GM18861 (cell line): ENCODE measurements at regions not wholly inside any gene's neighbourhood (a gene's known extent, or its start where the extent isn't known, plus 50 kb on each side); places are given as distances from the start of the nearest gene placed in this dataset.

Experiments used
- ATAC-seq: cut with Tn5 transposase; IDR thresholded peaks from one replicate; pipeline ENCODE4 v1.9.1; 2021; ENCODE audit not compliant: unreplicated experiment

DNA sequence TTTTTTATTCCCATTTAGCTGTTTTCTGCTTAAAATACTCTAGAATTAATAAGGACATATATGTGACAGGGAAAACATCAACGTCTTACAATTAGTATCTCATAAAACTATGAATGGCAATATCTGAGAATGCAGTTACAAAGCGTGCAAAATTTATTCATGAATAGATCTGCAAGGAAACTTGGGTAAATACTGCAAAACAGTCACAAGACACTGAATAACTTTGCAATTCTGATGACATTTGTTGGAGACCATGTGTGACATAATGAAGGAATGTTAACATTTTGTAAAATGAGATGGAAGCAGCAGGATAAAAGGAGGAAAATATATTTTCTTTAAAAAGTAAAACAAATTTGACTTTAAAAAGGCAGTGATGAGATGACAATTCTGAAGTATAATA is 480.9 kb upstream of the SEMA6A start:
- ATAC-seq: no peak

DNA sequence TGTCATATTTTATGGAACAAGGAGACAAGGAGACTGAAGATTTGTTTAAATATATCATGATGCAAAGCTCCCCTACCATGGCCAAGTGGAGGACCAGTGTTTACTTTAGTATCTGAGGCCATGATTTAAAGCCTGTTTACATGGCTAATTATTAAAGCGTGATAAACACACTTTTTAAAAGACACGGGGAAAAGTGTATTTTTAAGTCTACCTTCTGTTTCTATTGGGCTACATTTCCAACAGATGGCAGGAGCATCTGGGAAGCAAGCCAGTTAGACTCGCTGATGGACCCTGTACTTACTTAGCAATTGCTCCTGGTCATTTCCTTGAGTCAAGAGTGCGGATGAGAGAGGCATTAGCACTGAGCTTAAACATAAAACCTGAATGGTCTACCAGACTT is 480.3 kb upstream of the SEMA6A start:
- ATAC-seq: no peak

DNA sequence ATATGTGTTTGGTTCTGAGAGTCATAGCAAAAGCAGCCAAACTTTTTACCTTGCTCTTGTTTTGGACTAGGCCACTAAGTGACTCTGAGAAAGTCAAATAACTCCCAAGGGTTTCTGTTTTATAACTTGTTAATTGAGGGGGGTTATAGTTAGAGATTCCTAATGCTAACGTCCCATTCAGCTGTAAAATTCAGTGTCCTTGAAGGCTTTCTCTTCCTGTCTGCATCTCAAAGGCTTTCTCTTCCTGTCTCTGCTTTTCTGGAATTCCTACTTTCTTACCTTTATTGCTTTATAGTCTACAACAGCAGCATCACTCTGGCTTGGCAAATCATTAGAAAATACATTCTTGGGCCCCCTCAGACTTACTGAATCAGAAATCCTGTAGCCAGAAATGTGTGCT is 479.5 kb upstream of the SEMA6A start:
- ATAC-seq: no peak

DNA sequence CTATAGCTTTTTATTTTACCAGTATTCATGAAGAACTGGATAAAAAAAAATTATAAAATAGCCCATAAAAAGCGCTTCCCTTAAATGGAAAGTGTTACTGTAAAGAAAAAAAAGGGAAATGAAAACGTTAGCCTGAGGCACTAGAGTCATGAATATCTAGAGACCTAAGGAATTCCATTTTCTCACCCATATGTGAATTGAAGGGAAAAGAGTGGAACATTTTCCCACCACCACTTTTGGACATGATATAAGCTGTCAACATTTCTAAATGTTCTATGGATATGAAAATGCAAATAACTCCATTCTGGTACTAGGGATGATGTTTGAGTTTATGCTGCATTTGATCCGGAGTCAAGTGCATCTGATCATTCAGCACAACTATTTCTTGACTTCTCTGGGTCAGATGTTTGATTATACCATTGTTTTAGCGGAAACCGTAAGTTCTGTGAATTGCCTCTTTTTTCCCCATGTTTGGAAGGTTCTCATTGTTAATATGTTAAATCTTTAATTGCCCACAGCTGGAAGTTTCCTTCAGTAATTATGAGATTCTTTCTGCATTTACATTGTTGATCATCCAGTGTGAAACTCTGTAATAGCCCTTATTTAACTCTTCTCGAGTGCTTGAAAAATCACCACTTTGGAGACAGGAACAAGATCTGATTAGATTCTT is 467.4 kb upstream of the SEMA6A start:
- no peak for ATAC-seq

DNA sequence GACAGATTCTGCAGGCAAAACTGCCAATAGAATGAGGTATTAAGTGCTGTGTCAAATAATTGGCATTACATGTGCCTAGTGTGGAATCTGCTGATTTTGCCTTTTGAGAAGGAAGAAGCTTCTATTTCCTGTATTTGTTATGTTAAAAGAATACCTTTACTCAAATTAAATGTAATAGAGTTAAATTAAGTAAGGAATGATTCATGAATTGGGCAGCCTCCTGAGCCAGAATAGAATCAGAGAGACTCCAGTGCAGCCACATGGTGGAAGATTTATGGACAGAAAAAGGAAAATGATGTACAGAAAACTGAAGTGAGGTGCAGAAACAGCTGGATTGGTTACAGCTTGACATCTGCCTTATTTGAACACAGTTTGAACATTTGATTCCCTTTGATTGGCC is 464.4 kb upstream of the SEMA6A start:
- ATAC-seq: no peak

DNA sequence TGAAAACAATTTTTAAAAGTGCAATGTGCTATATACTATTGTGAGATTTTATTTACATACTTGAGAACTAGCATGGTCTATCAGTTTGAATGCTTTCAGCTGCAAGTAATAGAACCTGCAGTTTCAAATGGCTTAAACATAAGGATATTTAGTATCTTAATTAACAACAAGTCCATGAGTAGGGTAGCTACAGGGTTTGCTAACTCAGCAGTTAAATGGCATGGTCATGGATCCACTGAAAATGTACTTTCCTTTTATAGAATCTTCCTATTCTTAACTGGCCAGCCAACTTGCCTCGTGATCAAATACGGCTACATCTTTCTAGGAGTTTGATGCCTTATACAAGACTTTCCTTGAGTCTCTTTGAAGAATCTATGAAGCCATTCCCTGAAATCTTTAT is 452.8 kb upstream of the SEMA6A start:
- no peak for ATAC-seq

DNA sequence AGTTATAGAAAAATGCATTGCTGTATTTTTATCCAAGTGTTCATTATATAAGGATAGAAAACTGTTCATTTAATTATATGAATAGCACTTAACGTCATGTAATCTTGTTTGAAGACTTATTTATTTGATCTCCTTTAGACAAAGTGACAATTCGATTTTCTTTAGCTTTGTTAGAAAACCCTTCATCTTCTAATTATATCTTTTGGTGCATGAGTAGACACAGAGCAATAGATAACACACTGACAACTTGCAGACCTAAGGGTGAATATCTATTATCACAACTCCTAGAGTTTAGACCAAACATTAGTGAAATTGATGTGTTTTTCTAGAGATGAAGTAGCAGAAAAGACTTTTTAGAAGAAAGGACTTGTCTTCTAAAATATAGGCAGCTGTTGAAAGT is 446.4 kb upstream of the SEMA6A start:
- ATAC-seq: no peak

DNA sequence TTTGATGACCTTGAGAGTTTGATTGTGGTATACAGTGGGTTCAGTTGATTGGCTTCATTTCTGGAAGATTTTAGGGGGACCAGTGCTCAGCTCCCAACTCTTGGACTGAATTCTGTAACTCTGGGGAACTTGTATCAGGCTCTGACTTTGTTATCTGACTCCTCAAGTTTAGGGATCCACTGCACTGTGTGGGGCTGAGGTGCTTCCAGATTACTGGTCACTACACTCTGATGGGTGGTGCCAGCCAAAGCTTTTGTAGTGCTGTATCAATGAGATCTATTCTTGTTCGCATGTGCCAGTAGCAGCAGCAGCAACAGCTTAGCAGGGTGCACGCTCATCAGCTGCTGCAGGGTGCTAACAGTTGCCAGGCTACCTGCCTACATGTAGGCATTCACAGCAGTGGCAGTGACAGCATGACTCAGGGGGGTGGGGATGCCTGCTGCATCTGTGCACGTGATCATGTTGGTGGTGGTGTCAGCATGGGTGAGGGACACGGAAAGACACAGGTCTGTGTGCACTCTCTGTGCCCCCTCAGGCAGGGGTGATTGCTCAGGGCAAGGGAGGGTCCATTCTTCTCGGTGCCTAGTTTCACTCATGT is 438.8 kb upstream of the SEMA6A start:
- no peak for ATAC-seq

DNA sequence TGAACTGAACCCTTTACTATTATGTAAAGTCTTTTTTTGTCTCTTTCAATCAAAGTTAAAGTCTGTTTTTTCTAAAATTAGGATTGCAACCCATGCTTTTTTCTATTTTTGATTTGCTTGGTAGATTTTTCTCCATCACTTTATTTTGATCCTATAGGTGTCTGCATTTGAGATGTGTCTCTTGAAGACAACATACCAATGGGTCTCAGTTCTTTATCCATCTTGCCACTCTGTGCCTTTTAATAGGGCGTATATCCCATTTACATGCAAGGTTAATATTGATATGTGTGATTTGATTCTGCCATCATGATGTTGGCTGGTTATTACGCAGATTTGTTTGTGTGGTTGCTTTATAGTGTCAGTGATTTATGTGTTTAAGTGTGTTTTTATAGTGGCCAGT is 436.0 kb upstream of the SEMA6A start:
- no peak for ATAC-seq

DNA sequence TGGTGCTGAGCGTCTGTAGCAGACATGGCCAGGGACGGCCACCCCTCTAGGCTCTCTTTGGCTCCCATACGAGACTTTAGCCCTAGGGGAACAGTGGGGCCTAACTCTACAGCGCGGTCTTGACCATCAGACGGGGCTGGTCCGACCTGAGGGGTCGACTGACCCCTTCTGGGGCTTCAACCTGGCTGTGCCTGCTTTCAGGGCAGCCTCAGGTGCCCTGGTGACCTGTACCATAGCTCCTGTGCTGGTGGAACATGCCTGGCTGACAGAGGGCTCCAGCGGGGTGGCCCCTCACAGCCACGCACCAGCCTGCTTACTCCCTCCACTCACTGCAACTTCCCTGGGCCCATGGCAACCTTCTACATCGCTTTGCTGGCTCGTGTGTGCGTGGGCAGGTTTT is 423.4 kb upstream of the SEMA6A start:
- ATAC-seq: no peak

DNA sequence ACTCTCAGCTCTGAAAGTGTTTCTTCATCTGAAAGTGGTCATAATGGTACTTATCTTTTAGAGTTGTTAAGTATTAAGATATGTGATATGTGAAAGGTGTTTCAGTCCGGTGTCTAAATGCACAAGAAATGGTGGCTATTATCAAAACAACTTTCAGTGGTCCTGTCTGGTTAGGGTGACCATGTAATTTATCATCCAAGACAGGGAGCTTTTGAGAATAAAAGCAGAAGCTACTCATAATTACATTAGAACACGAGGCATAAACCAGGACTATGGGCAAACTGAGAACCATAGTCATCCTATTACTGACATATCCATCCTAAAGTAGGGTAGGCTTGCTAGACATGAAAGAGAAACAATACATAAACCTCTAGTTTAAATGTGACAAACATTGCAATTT is 418.1 kb upstream of the SEMA6A start:
- ATAC-seq: no peak

DNA sequence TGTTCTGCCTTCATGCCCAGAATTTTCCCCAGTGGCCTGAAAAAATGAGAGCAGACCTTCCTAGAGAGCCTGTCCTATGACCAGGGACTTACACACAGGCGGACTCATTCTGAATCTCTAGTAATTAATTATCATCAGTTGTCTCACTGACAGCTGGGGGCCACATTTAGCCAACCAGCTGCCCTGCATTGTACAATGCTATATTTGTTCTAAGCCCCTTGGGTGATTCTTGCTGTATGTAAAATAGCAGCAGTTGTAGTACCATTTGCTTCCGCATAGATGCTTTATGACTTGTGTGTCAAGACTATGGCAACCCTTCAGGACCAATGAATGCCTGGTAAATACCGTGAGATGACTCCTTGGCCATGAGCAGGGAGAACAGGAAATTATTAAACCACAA is 415.4 kb upstream of the SEMA6A start:
- ATAC-seq: peak; percentile 75

DNA sequence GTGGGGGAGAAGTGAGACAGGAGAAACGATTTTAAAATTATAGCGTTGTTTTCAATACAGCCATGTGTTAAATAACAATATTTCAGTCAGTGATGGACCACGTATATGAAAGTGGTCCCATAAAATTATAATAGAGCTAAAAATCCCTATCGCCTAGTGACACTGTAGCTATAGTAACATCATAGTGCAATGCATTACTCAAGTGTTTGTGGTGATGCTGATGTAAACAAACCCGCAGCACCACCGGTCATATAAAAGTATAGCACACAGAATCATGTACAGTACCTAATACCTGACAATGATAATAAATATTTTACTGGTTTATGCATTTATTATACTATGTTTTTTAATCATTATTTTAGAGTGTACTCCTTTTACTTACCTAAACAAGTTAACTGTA is 407.4 kb upstream of the SEMA6A start:
- no peak for ATAC-seq

DNA sequence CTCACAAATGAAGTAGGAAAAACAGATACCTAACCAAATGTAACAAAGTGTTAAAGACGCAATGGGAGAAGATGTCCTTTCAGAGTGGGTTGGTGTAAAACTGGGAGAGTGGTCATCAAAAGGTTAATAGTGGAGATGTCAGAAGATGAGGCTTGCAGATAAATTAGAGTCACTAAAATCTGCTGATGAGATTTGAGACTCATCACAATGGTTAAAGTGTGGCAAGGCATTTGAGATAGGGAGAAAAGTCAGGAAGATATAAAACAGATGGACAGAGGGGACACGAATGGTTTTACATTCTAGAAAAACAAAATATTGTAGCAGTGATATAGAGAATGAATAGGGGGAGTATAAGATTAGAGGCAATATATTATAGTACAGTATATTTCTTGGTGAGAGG is 406.0 kb upstream of the SEMA6A start:
- no peak for ATAC-seq

DNA sequence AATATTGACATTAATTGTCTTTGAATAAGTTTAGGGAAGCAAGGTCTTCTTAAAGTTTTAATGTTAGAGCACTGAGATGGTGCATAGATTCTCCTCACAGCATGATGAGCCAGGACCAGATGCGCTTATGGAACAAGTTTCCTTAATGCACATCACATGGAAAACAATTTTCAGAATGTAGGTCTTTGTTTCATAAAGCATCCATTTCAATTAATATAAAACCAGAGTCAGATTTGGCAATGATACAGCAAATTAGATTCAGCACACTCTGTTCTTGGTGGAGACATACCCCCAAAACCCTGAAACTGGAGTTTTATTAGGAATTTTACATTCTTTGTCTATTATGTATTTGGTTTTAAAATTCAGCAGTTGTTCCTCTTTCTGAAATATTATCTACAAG is 402.1 kb upstream of the SEMA6A start:
- ATAC-seq: no peak

DNA sequence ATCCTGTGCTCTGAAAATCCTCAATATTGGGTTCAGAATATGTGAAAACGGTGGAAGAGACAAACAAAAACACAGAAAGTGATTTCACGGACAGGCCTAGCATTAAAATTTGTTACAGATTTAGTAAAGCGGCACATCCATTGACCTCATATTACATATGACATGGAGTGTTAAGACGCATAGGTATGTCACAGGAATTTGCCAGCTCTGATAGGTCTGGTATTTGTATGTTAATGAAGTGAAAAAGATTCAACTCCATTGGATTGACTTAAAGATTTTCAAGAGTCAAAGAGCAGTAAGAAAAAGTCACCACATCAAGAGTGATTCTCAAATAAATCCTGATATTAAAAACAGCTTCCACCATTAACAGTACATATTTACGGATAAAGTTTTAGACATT is 396.5 kb upstream of the SEMA6A start:
- ATAC-seq: no peak

DNA sequence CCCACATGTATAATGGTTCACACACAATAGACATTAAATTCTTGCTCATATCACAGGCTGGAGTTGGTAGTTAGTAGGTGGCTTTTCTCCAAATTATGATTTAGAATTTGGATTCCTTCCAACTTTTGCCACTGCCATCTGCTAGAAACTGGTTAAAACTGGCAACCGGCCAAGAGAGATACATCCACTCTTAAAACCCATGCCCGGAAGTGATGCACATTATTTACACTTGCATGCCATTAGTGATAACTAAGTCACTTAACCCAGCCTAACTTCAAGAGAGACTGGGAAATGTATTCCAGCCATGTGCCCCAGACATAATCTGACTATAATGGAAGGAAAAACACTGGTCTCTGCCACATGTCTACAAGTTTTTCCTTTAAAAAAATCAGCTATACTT is 395.7 kb upstream of the SEMA6A start:
- ATAC-seq: no peak

DNA sequence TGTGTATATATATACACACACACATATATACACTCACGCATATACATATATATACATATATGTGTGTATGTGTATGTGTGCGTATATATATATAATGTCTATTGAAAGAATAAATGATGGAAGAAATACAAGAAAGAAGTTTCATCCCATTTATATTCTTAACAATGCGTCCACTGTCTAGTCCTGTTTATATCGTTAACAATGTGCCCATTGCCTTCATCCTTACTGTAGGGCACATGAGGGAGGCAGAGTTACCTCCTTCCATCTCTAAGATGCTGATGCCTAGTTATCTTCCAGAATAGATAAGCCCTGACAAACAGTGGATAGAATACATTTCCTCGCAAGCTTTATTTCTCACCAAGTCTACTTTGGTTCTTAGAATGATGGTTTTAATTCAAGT is 389.8 kb upstream of the SEMA6A start:
- no peak for ATAC-seq

DNA sequence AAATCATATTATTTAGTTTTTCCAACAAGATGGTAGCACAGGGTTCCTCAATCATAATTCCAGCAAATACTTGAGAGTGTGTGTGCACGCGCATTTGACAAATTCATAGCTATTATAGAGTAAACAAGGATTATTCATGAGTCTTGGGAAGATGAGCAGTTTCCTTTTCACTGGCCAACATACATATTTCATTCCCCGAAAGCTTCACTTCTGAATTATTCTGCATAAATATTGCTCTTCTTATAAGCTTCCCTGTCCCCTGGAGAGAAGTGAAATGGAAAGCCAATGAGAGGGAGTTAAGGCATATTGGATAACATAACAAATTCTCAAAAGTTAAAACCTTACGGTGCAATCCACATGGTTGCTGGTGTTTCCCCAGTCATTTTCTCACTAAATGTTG is 386.4 kb upstream of the SEMA6A start:
- no peak for ATAC-seq

DNA sequence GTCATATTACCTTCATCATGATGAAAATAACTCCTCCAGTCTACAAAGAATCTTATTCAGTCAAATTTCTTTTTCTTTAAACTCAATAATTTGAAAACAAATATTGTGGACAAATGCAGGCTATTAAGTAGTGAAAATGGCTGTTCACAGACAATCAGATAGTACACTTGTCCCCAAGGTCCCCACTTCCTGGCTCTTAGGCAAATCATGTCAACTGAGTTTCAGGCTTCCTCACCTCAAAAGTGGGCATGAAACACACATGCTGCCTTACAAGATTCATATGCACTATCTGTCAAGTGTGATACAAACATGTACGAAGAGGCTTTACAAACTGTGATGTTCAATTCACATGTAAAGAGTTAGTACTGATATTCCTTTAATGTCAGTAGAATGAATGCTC is 385.2 kb upstream of the SEMA6A start:
- peak; percentile 57 for ATAC-seq

DNA sequence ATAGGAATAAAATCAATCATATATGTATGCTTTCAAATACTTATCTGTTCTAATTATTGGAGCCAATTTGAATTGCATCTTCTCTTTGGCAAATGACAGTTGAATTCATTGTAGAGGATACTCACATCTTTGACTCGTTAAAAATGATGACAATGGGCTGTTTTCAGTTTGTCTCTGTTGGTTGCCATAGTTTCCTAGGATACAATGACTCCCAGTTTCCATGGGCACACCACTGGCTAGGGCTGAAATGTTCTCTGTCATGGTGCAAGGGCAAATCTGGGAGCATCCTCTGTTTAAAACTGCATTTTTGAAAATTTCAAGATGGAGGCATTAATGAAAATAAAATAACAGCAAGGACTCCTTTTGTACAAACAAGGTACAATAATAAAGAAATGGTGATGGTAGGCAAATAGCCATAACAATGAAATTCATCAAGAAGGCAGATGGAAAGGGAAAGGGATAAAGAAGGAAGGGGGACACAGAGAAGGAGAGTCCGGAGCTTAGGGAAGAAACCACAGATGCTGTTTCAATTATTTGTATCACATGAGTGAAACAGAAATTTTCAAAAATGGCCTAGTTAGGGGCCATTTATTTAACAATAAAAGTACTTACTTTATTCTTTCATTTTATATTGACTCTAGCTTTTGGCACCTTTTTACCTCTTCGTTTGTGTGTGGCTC is 378.8 kb upstream of the SEMA6A start:
- ATAC-seq: no peak

DNA sequence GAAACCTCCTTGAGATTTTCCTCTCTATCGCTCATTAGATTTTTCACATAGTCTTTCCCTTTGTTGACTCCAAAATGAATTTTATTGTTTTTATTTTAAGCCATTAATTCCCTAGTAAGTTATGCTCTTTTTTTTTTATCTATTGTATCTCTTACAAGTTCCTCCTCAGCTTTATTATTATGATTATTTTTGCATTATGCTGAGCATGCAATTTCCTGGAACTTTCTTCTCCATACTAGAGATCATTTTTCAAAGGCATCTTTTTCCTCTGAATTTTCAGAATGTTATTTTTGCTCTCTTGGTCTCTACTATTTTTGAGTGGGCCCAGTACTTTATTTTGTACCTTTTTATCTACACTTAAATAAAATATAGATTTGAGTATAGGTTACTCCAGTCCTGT is 376.6 kb upstream of the SEMA6A start:
- ATAC-seq: no peak
